H9 (cell line): ENCODE measurements at regions not wholly inside any gene's neighbourhood (a gene's known extent, or its start where the extent isn't known, plus 50 kb on each side); places are given as distances from the start of the nearest gene placed in this dataset.

ENCODE experiments used
- DNase-seq: peaks from one replicate; pipeline ENCODE4 v3.0.0-alpha.2; 2017
- H2AFZ ChIP-seq: one replicate; pipeline ENCODE4 v1.6.1; 2013; ENCODE audit warnings: mild to moderate bottlenecking, low read length, control low read depth, moderate library complexity
- H2AK5ac ChIP-seq: 2 replicates; pipeline ENCODE4 v1.6.1; 2013; ENCODE audit warnings: low read length, control low read depth, mixed read lengths; ENCODE audit not compliant: insufficient read length
- H2BK120ac ChIP-seq: one replicate; pipeline ENCODE4 v1.6.1; 2013; ENCODE audit warnings: low read depth, mild to moderate bottlenecking, low read length, control low read depth, inconsistent platforms; ENCODE audit not compliant: poor library complexity, severe bottlenecking
- H2BK12ac ChIP-seq: 2 replicates; pipeline ENCODE4 v1.6.1; 2013; ENCODE audit warnings: low read length, control low read depth, mixed read lengths, low read depth; ENCODE audit not compliant: insufficient read length
- H2BK15ac ChIP-seq: 2 replicates; pipeline ENCODE4 v1.6.1; 2013; ENCODE audit warnings: low read depth, low read length, control low read depth
- H2BK20ac ChIP-seq: one replicate; pipeline ENCODE4 v1.6.1; 2013; ENCODE audit warnings: low read depth, mild to moderate bottlenecking, low read length, control low read depth, inconsistent platforms; ENCODE audit not compliant: poor library complexity, severe bottlenecking
- H2BK5ac ChIP-seq: 2 replicates; pipeline ENCODE4 v1.6.1; 2013; ENCODE audit warnings: low read length, control low read depth, mixed read lengths; ENCODE audit not compliant: insufficient read length
- H3K14ac ChIP-seq: 2 replicates; pipeline ENCODE4 v1.6.1; 2013; ENCODE audit warnings: low read length, control low read depth; ENCODE audit not compliant: insufficient read depth
- H3K18ac ChIP-seq: 2 replicates; pipeline ENCODE4 v1.6.1; 2013; ENCODE audit warnings: low read depth, mild to moderate bottlenecking, mixed read lengths, low read length, control low read depth; ENCODE audit not compliant: insufficient read length
- H3K23ac ChIP-seq: 2 replicates; pipeline ENCODE4 v1.6.1; 2013; ENCODE audit warnings: low read length, control low read depth, mixed read lengths, low read depth; ENCODE audit not compliant: insufficient read length
- H3K23me2 ChIP-seq: 2 replicates; pipeline ENCODE4 v1.6.1; 2013; ENCODE audit warnings: low read depth, mild to moderate bottlenecking, mixed read lengths, low read length, control low read depth; ENCODE audit not compliant: insufficient read length, poor library complexity, severe bottlenecking
- H3K27ac ChIP-seq: 2 replicates; pipeline ENCODE4 v1.5.1; 2013; ENCODE audit warnings: low read length, control low read depth, mixed read lengths, low read depth; ENCODE audit not compliant: insufficient read length
- H3K27me3 ChIP-seq: 2 replicates; pipeline ENCODE4 v1.6.1; 2013; ENCODE audit warnings: low read length, control low read depth, inconsistent platforms; ENCODE audit not compliant: insufficient read depth
- H3K4ac ChIP-seq: 2 replicates; pipeline ENCODE4 v1.6.1; 2013; ENCODE audit warnings: low read depth, mild to moderate bottlenecking, control low read depth, inconsistent platforms, low read length, moderate library complexity
- H3K4me1 ChIP-seq: 2 replicates; pipeline ENCODE4 v1.6.1; 2013; ENCODE audit warnings: low read length, control low read depth, inconsistent platforms; ENCODE audit not compliant: insufficient read depth
- H3K4me2 ChIP-seq: 2 replicates; pipeline ENCODE4 v1.6.1; 2013; ENCODE audit warnings: low read length, control low read depth, mixed read lengths; ENCODE audit not compliant: insufficient read length, insufficient read depth
- H3K56ac ChIP-seq: 2 replicates; pipeline ENCODE4 v1.6.1; 2013; ENCODE audit warnings: low read depth, mild to moderate bottlenecking, mixed read lengths, low read length, control low read depth; ENCODE audit not compliant: insufficient read length
- H3K79me1 ChIP-seq: 2 replicates; pipeline ENCODE4 v1.6.1; 2013; ENCODE audit warnings: low read depth, mild to moderate bottlenecking, moderate library complexity, low read length, control low read depth, inconsistent platforms; ENCODE audit not compliant: insufficient read depth, poor library complexity, severe bottlenecking
- H3K79me2 ChIP-seq: 2 replicates; pipeline ENCODE4 v1.6.1; 2013; ENCODE audit warnings: low read length, control low read depth, inconsistent platforms; ENCODE audit not compliant: insufficient read depth
- H3K9ac ChIP-seq: 2 replicates; pipeline ENCODE4 v1.6.1; 2013; ENCODE audit warnings: low read length, control low read depth, mixed read lengths; ENCODE audit not compliant: insufficient read length; ENCODE audit errors: extremely low read depth
- H3K9me3 ChIP-seq: one replicate; pipeline ENCODE4 v1.6.1; 2013; ENCODE audit warnings: low read depth, low read length, inconsistent platforms; ENCODE audit not compliant: control insufficient read depth
- H3T11ph ChIP-seq: one replicate; pipeline ENCODE4 v1.6.1; 2013; ENCODE audit warnings: mild to moderate bottlenecking, low read length, control low read depth, inconsistent platforms
- H4K20me1 ChIP-seq: one replicate; pipeline ENCODE4 v1.6.1; 2013; ENCODE audit not compliant: control insufficient read depth, insufficient read length, insufficient read depth
- H4K5ac ChIP-seq: 2 replicates; pipeline ENCODE4 v1.6.1; 2013; ENCODE audit warnings: low read depth, mild to moderate bottlenecking, mixed read lengths, low read length, control low read depth; ENCODE audit not compliant: insufficient read length
- H4K8ac ChIP-seq: replicated peaks from 2 replicates; pipeline ENCODE4 v1.6.1; 2013; ENCODE audit warnings: low read length, control low read depth, mixed read lengths, low read depth; ENCODE audit not compliant: insufficient read length
- H4K91ac ChIP-seq: 2 replicates; pipeline ENCODE4 v1.6.1; 2013; ENCODE audit warnings: low read depth, mild to moderate bottlenecking, moderate library complexity, mixed read lengths, low read length, control low read depth; ENCODE audit not compliant: insufficient read length
- H3K27ac Mint-ChIP-seq, 3 experiments: 2 replicates in 2 of 3; 3 replicates in 1 of 3; pipeline ENCODE4 v1.8.0; 2020 to 2021; ENCODE audit warnings: mixed read lengths in 3 of 3, mild to moderate bottlenecking in 1 of 3, moderate library complexity in 1 of 3
- H3K27me3 Mint-ChIP-seq: 2 replicates; pipeline ENCODE4 v1.8.0; 2021; ENCODE audit warnings: low read depth, mild to moderate bottlenecking, moderate library complexity, mixed read lengths
- H3K36me3 Mint-ChIP-seq, 3 experiments: 2 replicates in 2 of 3; 3 replicates in 1 of 3; pipeline ENCODE4 v1.8.0; 2020 to 2021; ENCODE audit warnings: low read depth in 3 of 3, mixed read lengths in 3 of 3; ENCODE audit not compliant: insufficient read depth in 1 of 3
- H3K4me1 Mint-ChIP-seq, 2 experiments: 2 replicates each; pipeline ENCODE4 v1.8.0; 2020; ENCODE audit warnings: mixed read lengths in 2 of 2
- H3K4me3 Mint-ChIP-seq, 2 experiments: 2 replicates in 1 of 2; 3 replicates in 1 of 2; pipeline ENCODE4 v1.8.0; 2020 to 2021; ENCODE audit warnings: mild to moderate bottlenecking in 2 of 2, mixed read lengths in 2 of 2, moderate library complexity in 1 of 2
- H3K9me3 Mint-ChIP-seq, 2 experiments: 2 replicates in 1 of 2; 3 replicates in 1 of 2; pipeline ENCODE4 v1.8.0; 2020; ENCODE audit warnings: mild to moderate bottlenecking in 2 of 2, mixed read lengths in 2 of 2, moderate library complexity in 1 of 2
- WGBS: extraction: QIAGEN DNeasy Blood & Tissue Kit; methylation state at CpG from one replicate; pipeline ENCODE4 v1.1.7; 2013; ENCODE audit warnings: missing lambda C conversion rate, low lambda C conversion rate, mixed read lengths; ENCODE audit not compliant: insufficient read length; ENCODE audit errors: extremely low coverage; 5-methylcytosine and 5-hydroxymethylcytosine counted together
- TF ChIP-seq, protein P1 (sequence below): fragments of 200-600 bp; sonication (generic); conservative IDR thresholded peaks from 3 replicates; pipeline ENCODE4 v1.8.0; 2021; ENCODE audit warnings: antibody characterized with exemption, mild to moderate bottlenecking

DNA sequence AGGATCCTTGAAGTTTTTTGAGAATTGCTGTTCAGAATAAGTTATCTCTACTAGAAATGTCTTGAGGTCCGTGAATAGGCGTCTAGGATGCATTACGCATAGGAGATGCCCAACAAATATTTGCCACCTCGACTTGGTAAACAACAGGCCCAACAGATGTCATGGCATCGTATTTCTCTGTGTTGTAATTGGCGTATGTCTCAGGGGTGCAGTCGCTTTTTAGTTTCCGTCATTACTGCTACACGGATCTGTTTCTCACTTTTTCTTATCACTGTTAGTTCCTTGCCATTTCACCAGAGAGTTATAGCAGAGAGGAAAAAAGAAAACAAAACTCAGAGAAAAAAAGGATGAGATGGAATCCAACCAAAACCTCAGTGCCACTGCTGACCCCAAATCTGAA, 73.0 kb upstream of the SFMBT2 start:
- no peaks in the 10 kb centered on the region for H3K79me1 ChIP-seq
- no peak overlapping the region for H2BK12ac ChIP-seq
- H3K18ac ChIP-seq = no peak overlapping the region
- no peaks in the 10 kb centered on the region for H3K23me2 ChIP-seq
- no peaks in the 10 kb centered on the region for H3K4me1 ChIP-seq
- no peak overlapping the region for H4K5ac ChIP-seq
- no peak overlapping the region for H2AK5ac ChIP-seq
- Mint-ChIP-seq H3K36me3 (no peaks in the 10 kb centered on the region; a peak in 1 of 7 replicates), H3K27ac (no peak overlapping the region), H3K9me3 (no peaks in the 10 kb centered on the region), H3K4me3 (no peak overlapping the region), H3K27me3 (peaks cover 2% of the 10 kb centered on the region), H3K4me1 (peaks cover 26 to 30% of the 10 kb centered on the region in 2 experiments)
- no peak overlapping the region for H3K23ac ChIP-seq
- no peak overlapping the region for H2BK20ac ChIP-seq
- H3K4me2 ChIP-seq = no peak overlapping the region
- no peaks in the 10 kb centered on the region for H3K27me3 ChIP-seq
- H2BK5ac ChIP-seq = no peak overlapping the region
- H4K91ac ChIP-seq = no peak overlapping the region
- H2BK120ac ChIP-seq = no peak overlapping the region
- no peak overlapping the region for H3K4ac ChIP-seq
- H3K9me3 ChIP-seq = no peaks in the 10 kb centered on the region
- no peak overlapping the region for H3K9ac ChIP-seq
- no peak overlapping the region for H3T11ph ChIP-seq
- no peak overlapping the region for H3K27ac ChIP-seq
- H4K8ac ChIP-seq = no peak overlapping the region
- no peaks in the 10 kb centered on the region for H3K79me2 ChIP-seq
- TF ChIP-seq, protein P1, sequence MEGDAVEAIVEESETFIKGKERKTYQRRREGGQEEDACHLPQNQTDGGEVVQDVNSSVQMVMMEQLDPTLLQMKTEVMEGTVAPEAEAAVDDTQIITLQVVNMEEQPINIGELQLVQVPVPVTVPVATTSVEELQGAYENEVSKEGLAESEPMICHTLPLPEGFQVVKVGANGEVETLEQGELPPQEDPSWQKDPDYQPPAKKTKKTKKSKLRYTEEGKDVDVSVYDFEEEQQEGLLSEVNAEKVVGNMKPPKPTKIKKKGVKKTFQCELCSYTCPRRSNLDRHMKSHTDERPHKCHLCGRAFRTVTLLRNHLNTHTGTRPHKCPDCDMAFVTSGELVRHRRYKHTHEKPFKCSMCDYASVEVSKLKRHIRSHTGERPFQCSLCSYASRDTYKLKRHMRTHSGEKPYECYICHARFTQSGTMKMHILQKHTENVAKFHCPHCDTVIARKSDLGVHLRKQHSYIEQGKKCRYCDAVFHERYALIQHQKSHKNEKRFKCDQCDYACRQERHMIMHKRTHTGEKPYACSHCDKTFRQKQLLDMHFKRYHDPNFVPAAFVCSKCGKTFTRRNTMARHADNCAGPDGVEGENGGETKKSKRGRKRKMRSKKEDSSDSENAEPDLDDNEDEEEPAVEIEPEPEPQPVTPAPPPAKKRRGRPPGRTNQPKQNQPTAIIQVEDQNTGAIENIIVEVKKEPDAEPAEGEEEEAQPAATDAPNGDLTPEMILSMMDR = no peak
- H3K14ac ChIP-seq = no peak overlapping the region
- H2BK15ac ChIP-seq = no peak overlapping the region
- DNase-seq = no peak
- no peak overlapping the region for H2AFZ ChIP-seq
- H3K56ac ChIP-seq = no peak overlapping the region
- WGBS = no CpG with 5 or more reads among the region's 9 CpGs
- no peaks in the 10 kb centered on the region for H4K20me1 ChIP-seq
